ENCODE measurements at regions not wholly inside any gene's neighbourhood (a gene's known extent, or its start where the extent isn't known, plus 50 kb on each side); places are given as distances from the start of the nearest gene placed in this dataset.

DNA sequence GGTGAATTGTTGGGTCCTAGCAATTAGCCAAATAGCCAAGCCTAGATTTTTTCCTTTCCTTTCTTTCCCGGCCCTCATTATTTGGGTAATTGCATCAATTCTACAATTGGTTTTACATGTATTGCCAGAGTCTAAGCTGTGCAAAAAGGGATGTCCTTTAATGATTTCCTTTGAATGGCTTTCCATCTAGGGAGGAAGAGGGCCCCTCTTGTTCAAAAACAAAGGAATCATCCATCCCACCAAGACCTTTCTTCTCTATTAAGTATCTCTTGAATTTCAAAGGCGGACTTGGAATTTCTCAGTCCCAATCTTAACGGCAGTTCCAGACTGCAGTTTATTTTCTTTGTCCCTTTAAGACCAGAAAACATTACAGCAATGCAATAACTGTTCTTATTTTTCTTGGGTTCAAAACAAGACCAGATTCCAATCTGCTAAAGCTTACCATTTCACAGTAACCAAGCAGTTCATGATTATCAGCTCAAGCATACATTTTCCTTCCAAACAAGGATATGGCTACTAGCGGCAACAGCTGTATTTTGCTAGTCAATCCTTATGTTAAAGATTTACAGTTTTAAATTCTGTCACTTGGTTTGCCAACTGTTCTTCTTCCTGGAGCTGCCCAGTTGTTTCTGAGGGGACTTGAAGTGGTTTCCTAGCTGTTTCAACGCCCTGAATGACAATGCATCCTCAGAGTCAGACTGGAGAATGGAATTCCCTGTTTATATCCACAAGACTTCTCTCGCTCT lies 91.4 kb upstream of the LRIG1 start:
- H3K4me3 ChIP-seq (ENCODE audit: low read depth, low read length): no peak overlapping the region
- TF ChIP-seq, protein P1, sequence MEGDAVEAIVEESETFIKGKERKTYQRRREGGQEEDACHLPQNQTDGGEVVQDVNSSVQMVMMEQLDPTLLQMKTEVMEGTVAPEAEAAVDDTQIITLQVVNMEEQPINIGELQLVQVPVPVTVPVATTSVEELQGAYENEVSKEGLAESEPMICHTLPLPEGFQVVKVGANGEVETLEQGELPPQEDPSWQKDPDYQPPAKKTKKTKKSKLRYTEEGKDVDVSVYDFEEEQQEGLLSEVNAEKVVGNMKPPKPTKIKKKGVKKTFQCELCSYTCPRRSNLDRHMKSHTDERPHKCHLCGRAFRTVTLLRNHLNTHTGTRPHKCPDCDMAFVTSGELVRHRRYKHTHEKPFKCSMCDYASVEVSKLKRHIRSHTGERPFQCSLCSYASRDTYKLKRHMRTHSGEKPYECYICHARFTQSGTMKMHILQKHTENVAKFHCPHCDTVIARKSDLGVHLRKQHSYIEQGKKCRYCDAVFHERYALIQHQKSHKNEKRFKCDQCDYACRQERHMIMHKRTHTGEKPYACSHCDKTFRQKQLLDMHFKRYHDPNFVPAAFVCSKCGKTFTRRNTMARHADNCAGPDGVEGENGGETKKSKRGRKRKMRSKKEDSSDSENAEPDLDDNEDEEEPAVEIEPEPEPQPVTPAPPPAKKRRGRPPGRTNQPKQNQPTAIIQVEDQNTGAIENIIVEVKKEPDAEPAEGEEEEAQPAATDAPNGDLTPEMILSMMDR (IDR thresholded peaks at IDR 0.05; ENCODE audit: insufficient read depth, low read depth, low read length, missing control alignments): no peak
- no peak for DNase-seq (ENCODE audit: low read depth)

DNA sequence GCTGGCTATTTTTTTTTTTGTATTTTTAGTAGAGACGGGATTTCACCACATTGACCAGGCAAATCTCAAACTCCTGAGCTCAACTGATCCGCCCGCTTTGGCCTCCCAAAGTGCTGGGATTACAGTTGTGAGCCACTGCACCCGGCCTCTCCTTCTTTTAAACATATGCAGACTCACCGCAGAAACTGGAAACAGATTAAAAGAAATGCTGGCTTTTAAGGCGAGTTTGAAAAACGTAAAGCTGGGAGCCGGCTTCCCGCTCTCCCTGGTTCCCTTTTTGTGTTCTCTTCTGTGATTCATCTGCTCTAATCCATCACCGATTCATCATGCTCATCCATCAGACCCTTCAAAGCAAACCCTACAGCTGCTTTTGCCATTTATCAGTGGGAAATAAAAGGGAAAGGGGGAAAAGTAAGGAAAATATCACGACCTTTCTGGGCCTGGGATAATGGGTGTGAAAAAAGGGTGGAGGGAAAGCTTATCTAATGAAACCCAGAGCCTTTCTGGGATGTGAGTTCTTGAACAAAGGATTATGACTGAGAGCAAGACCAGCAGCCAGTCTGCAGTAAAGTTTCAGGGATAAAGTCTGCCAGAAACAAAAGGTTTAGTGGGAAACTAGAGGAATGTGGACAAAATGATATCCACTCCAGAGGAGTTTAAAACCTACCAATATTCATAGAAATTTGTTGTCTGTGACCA lies 92.3 kb upstream of the LRIG1 start:
- H3K4me3 ChIP-seq (ENCODE audit: low read depth, low read length): no peak overlapping the region
- TF ChIP-seq, protein P1 (IDR thresholded peaks at IDR 0.05; ENCODE audit: insufficient read depth, low read depth, low read length, missing control alignments): no peak
- DNase-seq (ENCODE audit: low read depth): no peak

- TF ChIP-seq, protein P1 (IDR thresholded peaks at IDR 0.05; ENCODE audit: insufficient read depth, low read depth, low read length, missing control alignments): no peak
- DNase-seq (ENCODE audit: low read depth): no peak
- no peak overlapping the region for H3K4me3 ChIP-seq (ENCODE audit: low read depth, low read length)
Observed at GRCh38 chr3:66593978-66594377, 93.2 kb upstream of the LRIG1 start.

- no peak overlapping the region for H3K4me3 ChIP-seq (ENCODE audit: low read depth, low read length)
- TF ChIP-seq, protein P1 (IDR thresholded peaks at IDR 0.05; ENCODE audit: insufficient read depth, low read depth, low read length, missing control alignments): no peak
- DNase-seq (ENCODE audit: low read depth): no peak
Observed at GRCh38 chr3:66597308-66597863, 96.6 kb upstream of the LRIG1 start.

DNA sequence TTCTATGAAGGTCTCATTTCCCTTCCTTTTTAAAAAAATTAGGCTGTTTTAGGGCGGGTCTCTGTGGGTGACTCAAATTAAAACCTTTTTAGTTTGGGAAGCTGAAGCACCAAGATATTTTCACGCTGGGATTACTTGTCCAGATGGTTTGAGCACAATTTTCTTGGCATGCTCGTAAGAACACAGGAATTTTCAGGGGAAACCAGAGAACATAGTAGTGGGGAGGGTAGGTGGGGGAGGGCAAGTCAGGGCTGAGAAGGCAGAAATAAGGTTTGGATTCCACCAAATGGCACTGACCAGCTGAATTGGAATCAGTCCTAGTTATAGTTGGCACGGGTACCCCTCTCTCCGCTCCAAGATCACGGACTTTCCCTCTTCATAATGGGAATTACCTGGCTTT lies 97.3 kb upstream of the LRIG1 start:
- no peak for DNase-seq (ENCODE audit: low read depth)
- H3K4me3 ChIP-seq (ENCODE audit: low read depth, low read length): no peak overlapping the region
- TF ChIP-seq, protein P1 (IDR thresholded peaks at IDR 0.05; ENCODE audit: insufficient read depth, low read depth, low read length, missing control alignments): no peak

DNA sequence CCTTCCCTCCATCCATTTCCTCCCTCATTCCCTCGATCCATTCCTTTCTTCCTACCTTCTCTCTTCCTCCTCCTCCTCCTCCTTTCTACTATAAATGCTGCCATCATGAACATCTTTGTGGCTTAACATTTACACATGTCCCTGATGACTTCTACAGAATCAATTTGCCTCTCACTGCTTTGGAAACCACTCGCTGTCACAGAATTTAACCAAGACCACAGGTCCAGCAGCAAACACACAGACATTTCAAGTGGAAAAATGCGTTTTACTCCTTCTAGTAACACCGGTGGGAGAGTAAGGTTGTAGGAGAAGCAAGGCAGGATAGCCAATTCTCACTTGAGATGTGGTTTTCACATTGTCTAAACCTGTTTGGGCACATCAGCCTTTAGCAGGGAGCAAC lies 101.4 kb upstream of the LRIG1 start:
- TF ChIP-seq, protein P1 (IDR thresholded peaks at IDR 0.05; ENCODE audit: insufficient read depth, low read depth, low read length, missing control alignments): no peak
- no peak for DNase-seq (ENCODE audit: low read depth)
- no peak overlapping the region for H3K4me3 ChIP-seq (ENCODE audit: low read depth, low read length)

Measured in GM12865 (cell line).